ENCODE measurements at regions not wholly inside any gene's neighbourhood (a gene's known extent, or its start where the extent isn't known, plus 50 kb on each side); places are given as distances from the start of the nearest gene placed in this dataset.

DNA sequence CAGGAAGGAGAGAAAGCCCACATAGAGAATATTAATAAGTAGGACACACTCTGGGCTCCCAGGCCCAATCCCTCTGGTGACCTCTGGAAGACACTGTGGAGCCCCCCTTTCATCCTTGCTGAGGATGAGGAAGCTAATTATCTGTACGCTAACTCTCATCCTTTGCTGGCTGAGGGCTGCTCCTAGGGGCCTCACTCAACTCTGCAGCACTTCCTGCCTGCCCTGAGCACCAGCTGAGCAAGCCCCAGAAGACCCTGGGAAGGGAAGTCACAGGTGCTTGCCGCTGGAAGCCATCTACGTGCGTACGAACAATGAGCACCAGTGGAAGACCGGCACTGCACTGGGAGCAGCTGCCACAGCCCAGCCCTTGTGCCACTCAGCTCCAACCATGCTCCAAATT lies 145.8 kb upstream of the CDH5 start:
- TF ChIP-seq POLR2A (IDR thresholded peaks at IDR 0.05; ENCODE audit: low read depth) (no peak), EP300 (IDR thresholded peaks at IDR 0.05) (no peak), POLR2AphosphoS5 (IDR thresholded peaks at IDR 0.05) (no peak)
- TF ChIP-seq, protein P1, sequence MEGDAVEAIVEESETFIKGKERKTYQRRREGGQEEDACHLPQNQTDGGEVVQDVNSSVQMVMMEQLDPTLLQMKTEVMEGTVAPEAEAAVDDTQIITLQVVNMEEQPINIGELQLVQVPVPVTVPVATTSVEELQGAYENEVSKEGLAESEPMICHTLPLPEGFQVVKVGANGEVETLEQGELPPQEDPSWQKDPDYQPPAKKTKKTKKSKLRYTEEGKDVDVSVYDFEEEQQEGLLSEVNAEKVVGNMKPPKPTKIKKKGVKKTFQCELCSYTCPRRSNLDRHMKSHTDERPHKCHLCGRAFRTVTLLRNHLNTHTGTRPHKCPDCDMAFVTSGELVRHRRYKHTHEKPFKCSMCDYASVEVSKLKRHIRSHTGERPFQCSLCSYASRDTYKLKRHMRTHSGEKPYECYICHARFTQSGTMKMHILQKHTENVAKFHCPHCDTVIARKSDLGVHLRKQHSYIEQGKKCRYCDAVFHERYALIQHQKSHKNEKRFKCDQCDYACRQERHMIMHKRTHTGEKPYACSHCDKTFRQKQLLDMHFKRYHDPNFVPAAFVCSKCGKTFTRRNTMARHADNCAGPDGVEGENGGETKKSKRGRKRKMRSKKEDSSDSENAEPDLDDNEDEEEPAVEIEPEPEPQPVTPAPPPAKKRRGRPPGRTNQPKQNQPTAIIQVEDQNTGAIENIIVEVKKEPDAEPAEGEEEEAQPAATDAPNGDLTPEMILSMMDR (IDR thresholded peaks at IDR 0.05) = no peak
